GM23338 (cell line): ENCODE measurements at regions not wholly inside any gene's neighbourhood (a gene's known extent, or its start where the extent isn't known, plus 50 kb on each side); places are given as distances from the start of the nearest gene placed in this dataset.

Experiments used
- ATAC-seq: fragments of 200-7000 bp; cut with Tn5 transposase; 3 replicates; pipeline ENCODE4 v1.9.1; 2020
- DNase-seq: peaks from one replicate; pipeline ENCODE4 v3.0.0-alpha.2; 2015; ENCODE audit warnings: low spot score
- H2AFZ ChIP-seq: fragments of 200-600 bp; sonication (generic); 2 replicates; pipeline ENCODE4 v1.8.0; 2016; ENCODE audit warnings: antibody characterized with exemption, mild to moderate bottlenecking, moderate library complexity
- H3F3A ChIP-seq: fragments of 200-600 bp; sonication (generic); replicated peaks from 2 replicates; pipeline ENCODE4 v1.8.0; 2017; ENCODE audit warnings: antibody characterized with exemption, mixed run types, low read depth
- H3K27ac ChIP-seq: fragments of 200-600 bp; sonication (generic); 2 replicates; pipeline ENCODE4 v1.6.1; 2016; ENCODE audit warnings: low read depth
- H3K27me3 ChIP-seq: fragments of 200-600 bp; sonication (generic); 2 replicates; pipeline ENCODE4 v1.8.0; 2016; ENCODE audit warnings: mild to moderate bottlenecking, mixed run types, moderate library complexity; ENCODE audit not compliant: insufficient read depth
- H3K36me3 ChIP-seq: fragments of 200-600 bp; sonication (generic); 2 replicates; pipeline ENCODE4 v1.8.0; 2016; ENCODE audit warnings: mild to moderate bottlenecking; ENCODE audit not compliant: insufficient read depth
- H3K4me1 ChIP-seq: fragments of 200-600 bp; sonication (generic); 2 replicates; pipeline ENCODE4 v1.8.0; 2016; ENCODE audit warnings: mild to moderate bottlenecking, moderate library complexity; ENCODE audit not compliant: insufficient read depth
- H3K4me2 ChIP-seq: fragments of 200-600 bp; sonication (generic); 2 replicates; pipeline ENCODE4 v1.7.1; 2017; ENCODE audit warnings: mixed run types
- H3K4me3 ChIP-seq: fragments of 200-600 bp; sonication (generic); 2 replicates; pipeline ENCODE4 v1.6.1; 2016; ENCODE audit warnings: mixed run types
- H3K79me2 ChIP-seq: fragments of 200-600 bp; sonication (generic); replicated peaks from 2 replicates; pipeline ENCODE4 v1.8.0; 2017; ENCODE audit warnings: mild to moderate bottlenecking; ENCODE audit not compliant: insufficient read depth
- H3K9me2 ChIP-seq: fragments of 200-600 bp; sonication (generic); 2 replicates; pipeline ENCODE4 v1.8.0; 2017; ENCODE audit not compliant: insufficient read depth
- H4K20me1 ChIP-seq: fragments of 200-600 bp; sonication (generic); replicated peaks from 2 replicates; pipeline ENCODE4 v1.8.0; 2017; ENCODE audit warnings: mild to moderate bottlenecking; ENCODE audit not compliant: insufficient read depth
- H3K27ac Mint-ChIP-seq: 2 replicates; pipeline ENCODE4 v1.8.0; 2020; ENCODE audit warnings: inconsistent platforms, mild to moderate bottlenecking, moderate library complexity, mixed read lengths
- H3K27me3 Mint-ChIP-seq: 3 replicates; pipeline ENCODE4 v1.8.0; 2022; ENCODE audit warnings: low read depth, mild to moderate bottlenecking, moderate library complexity, mixed read lengths, inconsistent platforms; ENCODE audit not compliant: insufficient read depth, poor library complexity
- H3K36me3 Mint-ChIP-seq: 3 replicates; pipeline ENCODE4 v1.8.0; 2021; ENCODE audit warnings: low read depth, mild to moderate bottlenecking, inconsistent platforms, moderate library complexity, mixed read lengths
- H3K4me1 Mint-ChIP-seq: 3 replicates; pipeline ENCODE4 v1.8.0; 2020; ENCODE audit warnings: mild to moderate bottlenecking, inconsistent platforms, mixed read lengths
- H3K4me3 Mint-ChIP-seq: 3 replicates; pipeline ENCODE4 v1.8.0; 2021; ENCODE audit warnings: moderate library complexity, mild to moderate bottlenecking, inconsistent platforms, mixed read lengths
- H3K9me3 Mint-ChIP-seq: 3 replicates; pipeline ENCODE4 v1.8.0; 2020; ENCODE audit warnings: moderate library complexity, mild to moderate bottlenecking, inconsistent platforms, mixed read lengths
- ETS1 ChIP-seq: IDR thresholded peaks from 2 replicates; pipeline ENCODE4 v1.6.1; 2016; ENCODE audit warnings: antibody characterized with exemption
- EZH2 ChIP-seq: fragments of 200-600 bp; sonication (generic); IDR thresholded peaks from one replicate; pipeline ENCODE4 v1.8.0; 2017; ENCODE audit warnings: antibody characterized with exemption, mild to moderate bottlenecking, low read depth; ENCODE audit not compliant: unreplicated experiment
- EZH2phosphoT487 ChIP-seq: fragments of 200-600 bp; sonication (generic); IDR thresholded peaks from one replicate; pipeline ENCODE4 v1.8.1; 2018; ENCODE audit warnings: antibody characterized with exemption; ENCODE audit not compliant: unreplicated experiment
- JUNB ChIP-seq: IDR thresholded peaks from one replicate; pipeline ENCODE4 v1.6.1; 2016; ENCODE audit warnings: antibody characterized with exemption; ENCODE audit not compliant: unreplicated experiment
- NANOG ChIP-seq: IDR thresholded peaks from 2 replicates; pipeline ENCODE4 v1.6.1; 2016; ENCODE audit warnings: antibody characterized with exemption, borderline replicate concordance
- POLR2AphosphoS5 ChIP-seq: IDR thresholded peaks from 2 replicates; pipeline ENCODE4 v1.6.1; 2016; ENCODE audit warnings: antibody characterized with exemption, low read depth
- REST ChIP-seq: IDR thresholded peaks from one replicate; pipeline ENCODE4 v1.6.1; 2018; ENCODE audit warnings: antibody characterized with exemption; ENCODE audit not compliant: unreplicated experiment
- STAT1 ChIP-seq: IDR thresholded peaks from one replicate; pipeline ENCODE4 v1.6.1; 2016; ENCODE audit warnings: antibody characterized with exemption; ENCODE audit not compliant: unreplicated experiment
- ZNF114 ChIP-seq: fragments of 250-450 bp; sonication (Bioruptor Pico); IDR thresholded peaks from 2 replicates; pipeline ENCODE4 v1.5.0; 2020; ENCODE audit warnings: mild to moderate bottlenecking, moderate library complexity
- ZNF331 ChIP-seq: fragments of 250-450 bp; sonication (Bioruptor Pico); IDR thresholded peaks from 2 replicates; pipeline ENCODE4 v1.5.0; 2020; ENCODE audit warnings: low read depth, mild to moderate bottlenecking, moderate library complexity

DNA sequence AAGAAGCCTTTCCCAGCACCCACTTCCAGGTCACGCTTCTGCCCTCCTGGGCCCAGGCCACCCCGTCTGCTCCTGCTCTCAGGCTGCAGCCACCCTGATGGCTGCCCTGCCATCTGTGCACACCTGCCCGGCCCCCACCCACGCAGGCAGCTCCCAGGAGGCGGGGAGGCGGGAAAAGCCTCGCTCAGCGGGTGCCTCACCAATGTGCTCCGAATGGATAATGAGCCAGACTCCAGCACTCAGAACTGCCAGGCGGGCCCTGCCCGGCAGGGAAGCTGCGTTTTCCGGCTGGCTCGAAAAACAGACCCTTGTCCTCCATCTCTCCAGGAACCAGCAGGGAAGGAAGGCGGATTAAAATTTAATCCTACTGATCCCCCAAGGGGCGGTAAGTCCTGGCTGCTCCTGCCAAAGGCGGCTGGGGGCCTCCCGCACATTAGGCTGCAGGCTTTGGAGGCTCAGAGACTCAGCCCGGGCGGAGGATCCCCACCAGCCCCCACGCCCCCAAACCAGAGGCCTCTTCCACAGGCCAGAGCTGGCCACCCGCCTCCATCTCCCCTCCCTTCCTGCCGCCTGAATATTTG lies 104.0 kb downstream of the NCOR2 start:
- Histone ChIP-seq H2AFZ (no peak overlapping the region), H3K79me2 (peaks cover 12% of the 10 kb centered on the region), H3K27ac (no peak overlapping the region; the same call in 1 of the 2 replicates), H3K4me2 (no peak overlapping the region), H3K36me3 (peaks cover 4% of the 10 kb centered on the region), H3F3A (no peaks in the 10 kb centered on the region), H3K4me3 (no peak overlapping the region), H3K4me1 (peaks cover 5% of the 10 kb centered on the region; the same call in 1 of the 2 replicates), H3K27me3 (no peaks in the 10 kb centered on the region), H4K20me1 (peaks cover 13% of the 10 kb centered on the region), H3K9me2 (no peaks in the 10 kb centered on the region)
- peaks cover 7% of the 10 kb centered on the region; the same call in 2 of the 3 replicates for H3K9me3 Mint-ChIP-seq
- no peak overlapping the region for H3K4me3 Mint-ChIP-seq
- peaks cover 21% of the 10 kb centered on the region for H3K27me3 Mint-ChIP-seq
- H3K36me3 Mint-ChIP-seq: peaks cover 58% of the 10 kb centered on the region
- peak overlapping the region; percentile 43 for H3K27ac Mint-ChIP-seq
- ATAC-seq: peak; percentile 57
- peaks cover 12% of the 10 kb centered on the region for H3K4me1 Mint-ChIP-seq
- no peak for DNase-seq
- no peak for TF ChIP-seq REST
- TF ChIP-seq EZH2phosphoT487: no peak
- TF ChIP-seq STAT1: no peak
- TF ChIP-seq EZH2: no peak
- TF ChIP-seq NANOG: no peak
- TF ChIP-seq ZNF331 (CRISPR knock-in tag): no peak
- TF ChIP-seq ZNF114: no peak
- no peak for TF ChIP-seq JUNB

GRCh38 chr12:124462750-124463149 lies 104.7 kb downstream of the NCOR2 start:
- TF ChIP-seq ZNF331 (CRISPR knock-in tag) (no peak), ETS1 (no peak), POLR2AphosphoS5 (no peak), EZH2 (no peak), ZNF114 (no peak), NANOG (no peak)
- peaks cover 12% of the 10 kb centered on the region for H3K4me1 Mint-ChIP-seq
- Histone ChIP-seq H3K36me3 (peaks cover 4% of the 10 kb centered on the region), H3K4me2 (no peak overlapping the region), H3K27ac (no peak overlapping the region), H3K4me1 (peaks cover 5% of the 10 kb centered on the region; the same call in 1 of the 2 replicates), H3K4me3 (no peak overlapping the region), H3F3A (no peaks in the 10 kb centered on the region), H3K79me2 (peaks cover 12% of the 10 kb centered on the region), H3K9me2 (no peaks in the 10 kb centered on the region), H3K27me3 (no peaks in the 10 kb centered on the region), H4K20me1 (peaks cover 13% of the 10 kb centered on the region), H2AFZ (no peak overlapping the region)
- H3K27me3 Mint-ChIP-seq: peaks cover 21% of the 10 kb centered on the region
- DNase-seq: no peak
- peaks cover 58% of the 10 kb centered on the region for H3K36me3 Mint-ChIP-seq
- peak overlapping the region; percentile 63 for H3K27ac Mint-ChIP-seq
- no peak overlapping the region for H3K4me3 Mint-ChIP-seq
- ATAC-seq: peak; percentile 13; the same call in 2 of the 3 replicates
- H3K9me3 Mint-ChIP-seq: peaks cover 7% of the 10 kb centered on the region; the same call in 2 of the 3 replicates
